ENCODE measurements at regions not wholly inside any gene's neighbourhood (a gene's known extent, or its start where the extent isn't known, plus 50 kb on each side); places are given as distances from the start of the nearest gene placed in this dataset.
"Not testable (repeated sequence)": the region's sequence is repeated elsewhere in the genome, so short reads cannot be mapped to it uniquely, and the experiment has no call there.

- peak; percentile 12 to 23 for DNase-seq
Measured at GRCh38 chrX:14351611-14352303, 177.6 kb upstream of the GLRA2 start.

GRCh38 chrX:14347523-14347922, 181.8 kb upstream of the GLRA2 start:
- DNase-seq = no peak

GRCh38 chrX:14344172-14344940, 185.0 kb upstream of the GLRA2 start:
- DNase-seq = no peak

- no peak for DNase-seq
Measured at GRCh38 chrX:14309431-14309830, 219.9 kb upstream of the GLRA2 start.

GRCh38 chrX:14308976-14309375, 220.4 kb upstream of the GLRA2 start:
- not testable (repeated sequence) for DNase-seq

GRCh38 chrX:14303891-14304290, 225.4 kb upstream of the GLRA2 start:
- DNase-seq = no peak

- not testable (repeated sequence) for DNase-seq
Measured at GRCh38 chrX:14302561-14302960, 226.8 kb upstream of the GLRA2 start.

- no peak for DNase-seq
Measured at GRCh38 chrX:14300376-14300775, 229.0 kb upstream of the GLRA2 start.

GRCh38 chrX:14295426-14295825, 233.9 kb upstream of the GLRA2 start:
- no peak for DNase-seq

- no peak for DNase-seq
Measured at GRCh38 chrX:14291666-14292500, 237.5 kb upstream of the GLRA2 start.

GRCh38 chrX:14290335-14290734, 239.0 kb upstream of the GLRA2 start:
- DNase-seq = no peak

GRCh38 chrX:14274691-14275090, 245.0 kb upstream of the GEMIN8 start:
- DNase-seq = no peak

- no peak for DNase-seq
Measured at GRCh38 chrX:14267216-14267615, 237.5 kb upstream of the GEMIN8 start.

- no peak for DNase-seq
Measured at GRCh38 chrX:14266705-14267104, 237.0 kb upstream of the GEMIN8 start.

- no peak for DNase-seq
Measured at GRCh38 chrX:14243823-14244222, 214.1 kb upstream of the GEMIN8 start.

- DNase-seq = no peak
Measured at GRCh38 chrX:14235004-14235403, 205.3 kb upstream of the GEMIN8 start.

- no peak for DNase-seq
Measured at GRCh38 chrX:14232688-14233087, 203.0 kb upstream of the GEMIN8 start.

- no peak for DNase-seq
Measured at GRCh38 chrX:14228611-14229010, 198.9 kb upstream of the GEMIN8 start.

GRCh38 chrX:14220386-14220944, 190.8 kb upstream of the GEMIN8 start:
- no peak for DNase-seq

- no peak for DNase-seq
Measured at GRCh38 chrX:14209034-14209433, 179.3 kb upstream of the GEMIN8 start.

GRCh38 chrX:14194711-14195110, 165.0 kb upstream of the GEMIN8 start:
- no peak for DNase-seq

GRCh38 chrX:14193547-14193946, 163.9 kb upstream of the GEMIN8 start:
- no peak for DNase-seq

- DNase-seq = no peak
Measured at GRCh38 chrX:14173873-14174272, 144.2 kb upstream of the GEMIN8 start.

All from inflammatory macrophage (primary cell).